ENCODE measurements at regions not wholly inside any gene's neighbourhood (a gene's known extent, or its start where the extent isn't known, plus 50 kb on each side); places are given as distances from the start of the nearest gene placed in this dataset.

GRCh38 chr4:175377203-175377602 lies 434.9 kb downstream of the GPM6A start:
- H4K20me1 ChIP-seq (ENCODE audit: insufficient read depth, low read length), result no peaks in the 10 kb centered on the region
- no peaks in the 10 kb centered on the region for H3K4me1 ChIP-seq (ENCODE audit: insufficient read depth, low read length)
- no peak overlapping the region for H2AFZ ChIP-seq (ENCODE audit: low read depth, low read length)
- H3K27me3 ChIP-seq (ENCODE audit: insufficient read depth, low read length), result no peaks in the 10 kb centered on the region
- no peak overlapping the region for H3K4me2 ChIP-seq (ENCODE audit: low read length)
- no peak overlapping the region for H3K4me3 Mint-ChIP-seq (ENCODE audit: unreplicated experiment)
- H3K27ac Mint-ChIP-seq (ENCODE audit: unreplicated experiment), result no peak overlapping the region
- no peak for DNase-seq (ENCODE audit: low read depth)
- no peaks in the 10 kb centered on the region for H3K79me2 ChIP-seq (ENCODE audit: insufficient read depth, low read length)
- H3K9me3 ChIP-seq (ENCODE audit: insufficient read depth, low read depth, low read length), result no peaks in the 10 kb centered on the region
- H3K4me1 Mint-ChIP-seq (ENCODE audit: low read depth, unreplicated experiment), result no peaks in the 10 kb centered on the region
- H3K36me3 Mint-ChIP-seq (ENCODE audit: low read depth, unreplicated experiment), result no peaks in the 10 kb centered on the region
- H3K27ac ChIP-seq (ENCODE audit: low read depth, low read length), result no peak overlapping the region
- H3K27me3 Mint-ChIP-seq (ENCODE audit: low read depth, unreplicated experiment), result no peaks in the 10 kb centered on the region
- H3K36me3 ChIP-seq (ENCODE audit: insufficient read depth, low read length), result no peaks in the 10 kb centered on the region
- no peak for FAIRE-seq
- no peak overlapping the region for H3K9ac ChIP-seq (ENCODE audit: low read length)
- H3K4me3 ChIP-seq (ENCODE audit: insufficient read depth, low read depth, low read length), result no peak overlapping the region
- no peak for TF ChIP-seq EZH2 (IDR thresholded peaks at IDR 0.05; ENCODE audit: insufficient read depth, low read length)
- TF ChIP-seq, protein P1, sequence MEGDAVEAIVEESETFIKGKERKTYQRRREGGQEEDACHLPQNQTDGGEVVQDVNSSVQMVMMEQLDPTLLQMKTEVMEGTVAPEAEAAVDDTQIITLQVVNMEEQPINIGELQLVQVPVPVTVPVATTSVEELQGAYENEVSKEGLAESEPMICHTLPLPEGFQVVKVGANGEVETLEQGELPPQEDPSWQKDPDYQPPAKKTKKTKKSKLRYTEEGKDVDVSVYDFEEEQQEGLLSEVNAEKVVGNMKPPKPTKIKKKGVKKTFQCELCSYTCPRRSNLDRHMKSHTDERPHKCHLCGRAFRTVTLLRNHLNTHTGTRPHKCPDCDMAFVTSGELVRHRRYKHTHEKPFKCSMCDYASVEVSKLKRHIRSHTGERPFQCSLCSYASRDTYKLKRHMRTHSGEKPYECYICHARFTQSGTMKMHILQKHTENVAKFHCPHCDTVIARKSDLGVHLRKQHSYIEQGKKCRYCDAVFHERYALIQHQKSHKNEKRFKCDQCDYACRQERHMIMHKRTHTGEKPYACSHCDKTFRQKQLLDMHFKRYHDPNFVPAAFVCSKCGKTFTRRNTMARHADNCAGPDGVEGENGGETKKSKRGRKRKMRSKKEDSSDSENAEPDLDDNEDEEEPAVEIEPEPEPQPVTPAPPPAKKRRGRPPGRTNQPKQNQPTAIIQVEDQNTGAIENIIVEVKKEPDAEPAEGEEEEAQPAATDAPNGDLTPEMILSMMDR (IDR thresholded peaks at IDR 0.05; ENCODE audit: insufficient read depth, low read depth, low read length), result no peak
- H3K9me3 Mint-ChIP-seq (ENCODE audit: unreplicated experiment), result no peaks in the 10 kb centered on the region

DNA sequence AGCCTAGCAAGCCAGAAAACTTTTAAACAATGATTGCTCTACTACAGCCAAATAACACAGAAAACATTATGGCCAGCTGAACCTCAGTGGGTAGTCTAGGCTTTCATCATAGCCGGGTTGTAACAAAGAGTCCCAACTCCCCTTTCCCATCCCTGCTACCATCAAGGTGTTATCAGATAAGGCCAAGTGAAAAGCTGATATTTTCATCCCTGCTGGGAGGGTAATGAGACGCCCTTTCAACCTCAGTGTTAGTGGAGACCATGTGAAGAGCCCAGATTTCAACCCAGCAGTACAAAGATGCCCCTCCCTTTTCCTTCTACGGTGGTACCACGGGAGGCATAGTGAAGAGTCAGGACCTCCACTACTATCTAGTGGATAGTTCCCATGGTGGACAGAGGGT lies 433.7 kb downstream of the GPM6A start:
- H3K4me3 ChIP-seq (ENCODE audit: insufficient read depth, low read depth, low read length), result no peak overlapping the region
- H3K27me3 ChIP-seq (ENCODE audit: insufficient read depth, low read length), result no peaks in the 10 kb centered on the region
- no peaks in the 10 kb centered on the region for H3K4me1 Mint-ChIP-seq (ENCODE audit: low read depth, unreplicated experiment)
- no peak overlapping the region for H3K4me3 Mint-ChIP-seq (ENCODE audit: unreplicated experiment)
- no peak overlapping the region for H3K27ac ChIP-seq (ENCODE audit: low read depth, low read length)
- FAIRE-seq, result no peak
- no peak overlapping the region for H3K4me2 ChIP-seq (ENCODE audit: low read length)
- no peak for TF ChIP-seq EZH2 (IDR thresholded peaks at IDR 0.05; ENCODE audit: insufficient read depth, low read length)
- TF ChIP-seq, protein P1 (IDR thresholded peaks at IDR 0.05; ENCODE audit: insufficient read depth, low read depth, low read length), result no peak
- H3K9me3 Mint-ChIP-seq (ENCODE audit: unreplicated experiment), result no peaks in the 10 kb centered on the region
- no peaks in the 10 kb centered on the region for H3K79me2 ChIP-seq (ENCODE audit: insufficient read depth, low read length)
- no peak overlapping the region for H3K9ac ChIP-seq (ENCODE audit: low read length)
- no peak for DNase-seq (ENCODE audit: low read depth)
- no peak overlapping the region for H2AFZ ChIP-seq (ENCODE audit: low read depth, low read length)
- no peaks in the 10 kb centered on the region for H4K20me1 ChIP-seq (ENCODE audit: insufficient read depth, low read length)
- H3K27ac Mint-ChIP-seq (ENCODE audit: unreplicated experiment), result no peak overlapping the region
- no peaks in the 10 kb centered on the region for H3K4me1 ChIP-seq (ENCODE audit: insufficient read depth, low read length)
- no peaks in the 10 kb centered on the region for H3K36me3 ChIP-seq (ENCODE audit: insufficient read depth, low read length)
- no peaks in the 10 kb centered on the region for H3K36me3 Mint-ChIP-seq (ENCODE audit: low read depth, unreplicated experiment)
- H3K27me3 Mint-ChIP-seq (ENCODE audit: low read depth, unreplicated experiment), result no peaks in the 10 kb centered on the region
- H3K9me3 ChIP-seq (ENCODE audit: insufficient read depth, low read depth, low read length), result no peaks in the 10 kb centered on the region

GRCh38 chr4:175380841-175381240 lies 431.2 kb downstream of the GPM6A start:
- no peak overlapping the region for H2AFZ ChIP-seq (ENCODE audit: low read depth, low read length)
- H3K9me3 Mint-ChIP-seq (ENCODE audit: unreplicated experiment), result no peaks in the 10 kb centered on the region
- H3K27me3 ChIP-seq (ENCODE audit: insufficient read depth, low read length), result no peaks in the 10 kb centered on the region
- H3K4me3 ChIP-seq (ENCODE audit: insufficient read depth, low read depth, low read length), result no peak overlapping the region
- no peak overlapping the region for H3K27ac ChIP-seq (ENCODE audit: low read depth, low read length)
- TF ChIP-seq EZH2 (IDR thresholded peaks at IDR 0.05; ENCODE audit: insufficient read depth, low read length), result no peak
- TF ChIP-seq, protein P1 (IDR thresholded peaks at IDR 0.05; ENCODE audit: insufficient read depth, low read depth, low read length), result no peak
- no peaks in the 10 kb centered on the region for H3K79me2 ChIP-seq (ENCODE audit: insufficient read depth, low read length)
- no peak for DNase-seq (ENCODE audit: low read depth)
- no peaks in the 10 kb centered on the region for H3K36me3 Mint-ChIP-seq (ENCODE audit: low read depth, unreplicated experiment)
- H3K36me3 ChIP-seq (ENCODE audit: insufficient read depth, low read length), result no peaks in the 10 kb centered on the region
- H3K4me3 Mint-ChIP-seq (ENCODE audit: unreplicated experiment), result no peak overlapping the region
- H3K4me2 ChIP-seq (ENCODE audit: low read length), result no peak overlapping the region
- H3K27ac Mint-ChIP-seq (ENCODE audit: unreplicated experiment), result no peak overlapping the region
- no peaks in the 10 kb centered on the region for H3K9me3 ChIP-seq (ENCODE audit: insufficient read depth, low read depth, low read length)
- no peaks in the 10 kb centered on the region for H4K20me1 ChIP-seq (ENCODE audit: insufficient read depth, low read length)
- H3K9ac ChIP-seq (ENCODE audit: low read length), result no peak overlapping the region
- no peaks in the 10 kb centered on the region for H3K27me3 Mint-ChIP-seq (ENCODE audit: low read depth, unreplicated experiment)
- H3K4me1 Mint-ChIP-seq (ENCODE audit: low read depth, unreplicated experiment), result no peaks in the 10 kb centered on the region
- H3K4me1 ChIP-seq (ENCODE audit: insufficient read depth, low read length), result no peaks in the 10 kb centered on the region
- FAIRE-seq, result no peak
